ENCODE measurements at regions not wholly inside any gene's neighbourhood (a gene's known extent, or its start where the extent isn't known, plus 50 kb on each side); places are given as distances from the start of the nearest gene placed in this dataset.

DNA sequence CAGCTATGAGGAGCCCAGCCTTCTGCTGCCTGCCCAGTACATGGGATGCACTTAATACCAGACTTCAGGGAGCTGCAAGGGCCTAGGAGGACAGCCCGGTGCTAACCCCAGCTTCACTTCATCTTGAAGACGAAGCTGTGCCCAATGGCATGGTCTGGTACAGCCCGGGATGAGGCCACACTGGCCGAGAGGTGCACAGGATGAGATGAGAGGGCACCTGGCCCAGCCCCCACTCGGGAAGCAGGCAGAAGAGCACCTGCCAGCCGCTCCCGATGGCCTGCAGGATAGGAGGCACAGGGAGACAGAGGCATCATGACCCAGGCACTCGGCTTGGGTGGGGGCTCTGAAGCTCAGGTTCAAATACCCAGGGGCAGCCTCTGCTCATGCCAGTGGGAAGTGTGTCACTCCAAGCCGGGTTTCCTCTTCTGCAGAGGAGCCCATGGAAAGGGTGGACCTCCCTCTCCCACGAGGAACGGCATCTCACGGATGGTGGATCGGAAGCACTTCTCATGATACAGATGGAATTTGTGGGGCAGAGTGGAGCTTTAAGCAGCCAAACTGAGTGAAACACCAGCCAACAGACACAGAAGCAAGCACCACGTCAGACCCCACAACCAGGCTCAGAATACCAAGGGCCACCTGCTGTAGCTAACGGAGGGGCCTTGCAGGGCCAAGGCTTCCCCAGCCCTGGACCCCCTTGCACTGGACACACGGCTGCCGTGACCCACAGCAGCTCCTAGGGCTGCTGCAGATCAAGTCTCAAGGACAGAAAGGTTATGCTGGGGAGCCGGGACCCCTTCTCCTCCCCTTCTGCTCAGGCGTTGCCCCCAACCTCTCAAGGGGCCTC lies 875.2 kb downstream of the BRD1 start:
- DNase-seq: no peak

DNA sequence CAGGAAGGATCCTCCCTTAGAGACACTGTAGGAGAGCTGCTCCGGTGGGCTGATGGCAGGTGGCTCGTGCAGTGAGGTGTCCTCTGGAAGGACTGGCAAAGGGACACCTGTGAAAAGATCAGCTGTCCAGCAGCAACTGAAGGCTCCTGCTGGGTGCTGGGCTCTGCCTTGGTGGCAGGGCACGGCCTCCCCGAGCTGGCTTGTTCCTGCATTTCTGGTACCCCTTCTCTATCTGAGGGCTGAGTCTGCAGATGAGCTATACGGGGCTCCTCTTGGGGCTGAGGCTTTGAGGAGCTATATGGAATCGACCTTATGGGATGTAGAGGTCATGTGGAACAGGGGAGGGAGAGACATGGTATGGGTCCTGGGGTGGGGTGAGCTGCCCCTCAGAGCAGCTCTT lies 875.8 kb downstream of the BRD1 start:
- no peak for DNase-seq

GRCh38 chr22:48950151-48950915 lies 877.3 kb downstream of the BRD1 start:
- DNase-seq: no peak

DNA sequence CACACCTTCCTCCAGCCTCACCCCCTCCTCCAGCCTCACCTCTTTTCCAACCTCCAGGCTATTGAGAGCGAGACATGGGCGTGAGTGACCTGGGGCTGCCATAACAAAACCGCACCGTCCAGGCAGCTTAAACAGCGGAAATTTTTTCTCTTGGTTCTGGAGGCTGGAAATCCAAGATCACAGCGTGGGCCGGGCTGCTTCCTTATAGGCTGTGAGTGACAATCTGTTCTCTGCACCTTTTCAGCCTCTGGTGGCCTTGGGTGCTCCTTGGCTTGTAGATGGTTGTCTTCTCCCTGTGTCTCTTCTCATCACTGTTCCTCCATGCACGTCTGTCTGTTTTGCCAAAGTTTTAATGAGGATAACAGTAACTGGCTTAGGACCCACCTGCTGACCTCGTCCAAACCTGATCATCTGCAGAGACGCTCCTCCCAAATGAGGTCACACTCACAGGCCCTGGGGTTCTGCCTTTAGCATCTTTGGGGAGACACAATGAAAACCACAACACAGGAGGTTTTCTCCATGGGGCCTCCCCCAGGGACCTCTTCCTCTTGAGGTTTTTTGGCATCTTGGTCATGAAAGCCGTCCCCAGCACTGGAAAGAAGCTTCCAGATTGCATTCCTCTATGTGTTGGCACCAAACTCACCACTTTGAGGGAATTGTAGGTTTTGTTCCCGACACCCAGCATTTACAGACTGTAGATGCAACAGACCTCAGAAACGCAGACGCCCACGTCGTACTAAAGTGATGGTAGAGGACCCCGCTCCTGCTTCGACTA lies 878.1 kb downstream of the BRD1 start:
- no peak for DNase-seq

DNA sequence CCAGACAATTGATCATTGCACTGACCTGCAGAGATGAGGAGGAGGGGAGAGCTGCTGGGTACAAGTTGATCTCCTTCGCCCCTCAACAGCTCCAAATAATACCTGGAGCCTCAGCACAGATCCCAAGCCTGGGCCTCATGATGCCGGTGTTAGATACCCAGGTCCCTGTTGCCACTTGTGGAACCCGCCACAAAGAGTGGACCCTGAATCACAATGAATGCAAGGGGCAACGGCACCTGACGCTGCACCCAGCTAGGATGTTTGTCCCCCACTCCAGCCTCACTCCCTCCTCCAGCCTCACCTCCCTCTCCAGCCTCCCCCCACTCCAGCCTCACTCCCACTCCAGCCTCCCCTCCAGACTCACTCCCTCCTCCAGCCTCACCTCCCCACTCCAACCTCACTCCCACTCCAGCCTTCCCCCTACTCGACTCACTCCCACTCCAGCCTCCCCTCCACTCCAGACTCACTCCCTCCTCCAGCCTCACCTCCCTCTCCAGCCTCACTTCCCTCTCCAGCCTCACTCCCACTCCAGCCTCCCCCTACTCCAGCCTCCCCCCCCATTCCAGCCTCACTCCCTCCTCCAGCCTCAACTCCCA lies 879.0 kb downstream of the BRD1 start:
- DNase-seq: no peak

- no peak for DNase-seq
Observed at GRCh38 chr22:48947636-48948035, 880.0 kb downstream of the BRD1 start.

DNA sequence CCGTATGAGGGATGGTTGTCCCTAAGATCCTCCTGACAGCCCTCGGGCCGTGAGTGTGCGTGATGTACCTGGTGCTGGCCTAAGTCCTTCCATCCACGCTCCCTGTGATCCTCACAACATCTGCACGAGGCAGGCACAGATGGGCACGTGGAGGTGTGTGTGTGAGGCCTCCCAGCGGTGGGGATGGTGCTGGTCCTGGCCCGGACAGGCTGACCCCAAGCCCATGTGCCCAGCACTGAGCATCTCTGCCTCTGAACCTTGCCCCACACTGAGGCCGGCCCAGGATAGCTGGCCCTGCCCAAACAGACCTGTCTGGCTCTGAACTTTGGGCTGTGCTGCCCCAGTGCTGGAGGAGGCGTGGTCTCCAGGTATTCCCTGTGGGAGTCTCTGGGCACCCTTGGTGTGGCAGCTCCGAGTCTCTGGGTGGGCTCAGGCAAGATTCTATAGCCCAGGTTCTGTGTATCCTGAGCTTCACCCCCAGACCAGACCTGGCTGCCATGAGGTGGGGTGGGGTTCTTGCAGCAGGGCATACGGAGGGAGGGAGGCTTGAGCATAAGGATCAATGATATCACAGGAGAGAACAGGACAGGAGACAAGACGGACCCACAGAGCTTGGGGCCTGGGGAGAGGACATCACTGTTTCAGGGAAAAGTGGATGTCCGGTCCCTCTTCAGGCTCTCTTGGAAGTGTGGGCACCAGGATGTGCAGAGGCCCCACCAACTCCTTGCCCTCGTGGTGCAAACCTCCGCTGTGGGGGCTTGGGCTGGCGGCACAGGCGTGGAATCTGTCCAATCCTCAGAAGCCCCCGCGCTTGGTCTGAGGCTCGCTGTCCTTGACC lies 881.8 kb downstream of the BRD1 start:
- no peak for DNase-seq

DNA sequence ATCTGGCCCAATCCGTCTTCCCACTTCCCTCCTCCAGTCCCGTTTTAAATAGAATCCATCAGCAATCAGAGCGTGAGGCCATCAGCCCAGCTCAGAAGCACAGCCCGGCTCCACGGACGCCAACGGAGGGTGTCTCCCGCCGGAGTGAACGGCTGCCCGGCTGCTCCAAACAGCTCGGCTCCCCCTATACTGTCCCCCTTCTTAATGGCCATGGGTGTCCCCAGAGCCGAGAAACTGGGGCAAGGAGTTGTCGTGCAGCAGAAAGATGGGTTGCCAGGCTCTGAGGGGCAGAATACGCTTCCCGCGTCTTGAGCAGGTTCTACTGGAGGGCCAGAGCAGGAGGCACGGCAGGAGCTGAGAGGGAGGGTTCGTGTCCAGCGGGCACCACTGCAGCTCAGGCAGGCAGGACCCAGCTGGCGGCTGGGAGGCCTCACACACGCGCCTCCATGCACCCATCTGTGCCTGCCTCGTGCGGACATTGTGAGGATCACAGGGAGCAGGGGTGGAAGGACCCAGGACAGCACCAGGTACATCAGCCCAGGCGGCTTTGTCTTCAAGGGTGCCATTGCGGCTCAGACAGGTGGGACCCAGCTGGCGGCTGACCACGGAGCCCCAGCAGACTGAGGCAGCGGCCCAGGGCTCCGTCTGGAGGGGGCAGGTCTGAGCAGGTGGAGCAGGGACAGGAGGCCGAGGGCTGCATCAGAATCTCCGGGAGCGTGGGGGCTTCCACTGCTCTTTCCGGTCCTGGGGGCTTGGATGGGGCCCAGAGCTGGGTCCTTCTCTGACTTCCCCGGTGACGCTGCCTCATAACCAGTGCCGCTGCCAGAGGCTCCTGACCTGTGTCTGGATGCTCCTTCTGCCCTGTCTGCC lies 882.7 kb downstream of the BRD1 start:
- no peak for DNase-seq

- no peak for DNase-seq
Observed at GRCh38 chr22:48944433-48944750, 883.3 kb downstream of the BRD1 start.

- DNase-seq: no peak
Observed at GRCh38 chr22:48943567-48944432, 883.9 kb downstream of the BRD1 start.

DNA sequence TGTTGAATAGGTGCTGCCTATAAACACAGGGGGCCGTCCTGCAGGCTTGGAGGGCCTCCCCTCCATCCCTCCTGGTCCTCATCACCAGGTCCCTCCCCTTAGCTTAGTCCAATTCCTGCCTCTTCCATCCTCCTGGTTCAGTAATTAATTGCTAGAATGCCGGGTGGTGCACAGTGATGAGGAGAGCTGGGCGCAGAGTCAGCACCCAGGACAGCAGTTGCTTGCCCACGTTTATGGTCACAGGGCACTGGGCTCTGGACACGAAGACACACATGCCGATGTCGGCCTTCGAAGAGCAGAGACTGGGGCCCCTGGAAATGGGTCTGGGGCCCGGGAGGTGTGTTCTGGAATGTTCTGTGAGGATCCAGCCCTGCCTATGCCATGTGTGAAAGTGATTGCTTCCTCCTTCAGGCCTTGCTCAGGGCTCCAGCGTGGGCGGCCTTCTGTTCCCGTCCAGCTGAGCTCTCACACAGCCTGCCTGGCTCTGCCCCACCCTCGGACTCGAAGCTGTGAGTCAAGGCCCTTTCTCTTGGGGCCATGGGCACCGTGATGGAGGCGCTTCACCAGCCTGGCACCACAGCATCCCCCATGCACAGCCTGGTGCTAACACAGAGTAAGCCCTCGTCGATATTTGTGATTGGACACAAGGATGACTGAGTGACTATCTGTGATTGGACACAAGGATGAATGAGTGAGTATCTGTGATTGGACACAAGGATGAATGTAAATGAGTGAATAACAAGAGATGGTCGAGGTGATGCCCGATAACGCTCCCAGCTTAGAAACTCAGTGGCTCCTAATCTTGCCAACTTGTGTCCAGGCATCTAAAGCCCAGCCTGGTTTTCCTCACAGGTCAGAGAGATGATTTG lies 884.7 kb downstream of the BRD1 start:
- DNase-seq: no peak

- no peak for DNase-seq
Observed at GRCh38 chr22:48941903-48942575, 885.6 kb downstream of the BRD1 start.

GRCh38 chr22:48941033-48941902 lies 886.4 kb downstream of the BRD1 start:
- DNase-seq: no peak

GRCh38 chr22:48940266-48941032 lies 887.2 kb downstream of the BRD1 start:
- DNase-seq: no peak

- DNase-seq: no peak
Observed at GRCh38 chr22:48939441-48940265, 888.0 kb downstream of the BRD1 start.

- DNase-seq: no peak
Observed at GRCh38 chr22:48938741-48939140, 888.9 kb downstream of the BRD1 start.

Measured in 8988T (cell line).